GM12878 (cell line): ENCODE measurements at regions not wholly inside any gene's neighbourhood (a gene's known extent, or its start where the extent isn't known, plus 50 kb on each side); places are given as distances from the start of the nearest gene placed in this dataset.

Experiments used
- ATAC-seq: fragments of 200-7000 bp; cut with Tn5 transposase; 3 replicates; pipeline ENCODE4 v1.9.1; 2020; ENCODE audit warnings: mild to moderate bottlenecking, moderate library complexity
- BruUV-seq: library from RNA; stranded (reverse); fragments of 400-500 nt; replicated peaks from 2 replicates; lab custom pipeline; 2021; lab: Mats Ljungman, UMichigan
- CTCF ChIA-PET: fragments of 300-600 bp; sonication (Branson Sonifier 250); formaldehyde crosslinking; extraction: SDS; loops from one replicate; lab custom pipeline; 2021; ENCODE audit warnings: inconsistent platforms; lab: Yijun Ruan, JAX
- POLR2A ChIA-PET: fragments of 350-600 bp; formaldehyde crosslinking; extraction: SDS; loops from one replicate; lab custom pipeline; 2021; ENCODE audit warnings: inconsistent platforms; lab: Charles Lee
- RAD21 ChIA-PET: fragments of 300-600 bp; sonication (Branson Sonifier 250); formaldehyde crosslinking; loops from one replicate; lab custom pipeline; 2023; ENCODE audit warnings: antibody characterized with exemption; ENCODE audit not compliant: unreplicated experiment; lab: Charles Lee
- SMC1A ChIA-PET: fragments of 300-600 bp; sonication (Branson Sonifier 250); formaldehyde crosslinking; loops from one replicate; lab custom pipeline; 2023; ENCODE audit not compliant: unreplicated experiment, uncharacterized antibody; lab: Charles Lee
- DNase-seq: peaks from one replicate; pipeline ENCODE4 v3.0.0-alpha.2; 2011; ENCODE audit warnings: low read depth, low spot score
- FAIRE-seq: peaks from 3 replicates; lab custom pipeline; 2011; peaks lifted over from hg19 to GRCh38; lab: Jason Lieb, UNC
- H2AFZ ChIP-seq: 2 replicates; pipeline ENCODE4 v1.6.0; 2011; ENCODE audit warnings: low read depth, low read length, control low read depth; ENCODE audit not compliant: control insufficient read depth
- H3K27ac ChIP-seq: 2 replicates; pipeline ENCODE4 v1.5.1; 2011; ENCODE audit warnings: control low read depth; ENCODE audit not compliant: control insufficient read depth, insufficient read depth
- H3K27me3 ChIP-seq, 2 experiments: replicated peaks in 1 of 2; 2 replicates each; pipeline versions ENCODE4 v1.6.0 to v1.6.1; 2011; ENCODE audit warnings: low read length in 1 of 2; ENCODE audit not compliant: control insufficient read depth in 2 of 2, insufficient read depth in 2 of 2
- H3K36me3 ChIP-seq, 2 experiments: 2 replicates each; pipeline ENCODE4 v1.5.1; 2011; ENCODE audit warnings: low read length in 1 of 2; ENCODE audit not compliant: control insufficient read depth in 2 of 2, insufficient read depth in 2 of 2
- H3K4me1 ChIP-seq: 2 replicates; pipeline ENCODE4 v1.6.1; 2011; ENCODE audit warnings: mild to moderate bottlenecking, low read length, moderate library complexity, mixed read lengths; ENCODE audit not compliant: control insufficient read depth, insufficient read depth
- H3K4me2 ChIP-seq: 2 replicates; pipeline ENCODE4 v1.6.0; 2011; ENCODE audit warnings: control low read depth; ENCODE audit not compliant: control insufficient read depth, insufficient read depth
- H3K4me3 ChIP-seq: fragments of 200-600 bp; sonication (generic); 2 replicates; pipeline ENCODE4 v1.5.1; 2016
- H3K79me2 ChIP-seq: 2 replicates; pipeline ENCODE4 v1.6.0; 2011; ENCODE audit warnings: low read length; ENCODE audit not compliant: control insufficient read depth, insufficient read depth
- H3K9ac ChIP-seq: 2 replicates; pipeline ENCODE4 v1.8.0; 2011; ENCODE audit warnings: low read length, control low read depth, mixed read lengths; ENCODE audit not compliant: control insufficient read depth, insufficient read depth
- H3K9me3 ChIP-seq: replicated peaks from 3 replicates; pipeline ENCODE4 v1.5.1; 2011; ENCODE audit warnings: mild to moderate bottlenecking, low read length; ENCODE audit not compliant: control insufficient read depth, insufficient read depth
- H4K20me1 ChIP-seq: 2 replicates; pipeline ENCODE4 v1.6.0; 2011; ENCODE audit not compliant: control insufficient read depth, insufficient read depth
- MXI1 ChIP-seq: fragments of 150-350 bp; IDR thresholded peaks from 2 replicates; pipeline ENCODE4 v1.6.1; 2011; ENCODE audit warnings: low read depth, mild to moderate bottlenecking, inconsistent platforms, low read length, improper control_type of control experiment
- SMAD5 ChIP-seq: IDR thresholded peaks from 2 replicates; pipeline ENCODE4 v1.6.1; 2016; ENCODE audit warnings: antibody characterized with exemption, low read depth
- SUZ12 ChIP-seq: fragments of 200-600 bp; sonication (generic); IDR thresholded peaks from one replicate; pipeline ENCODE4 v1.6.1; 2018; ENCODE audit warnings: antibody characterized with exemption, mild to moderate bottlenecking; ENCODE audit not compliant: unreplicated experiment
- ZBED1 ChIP-seq: IDR thresholded peaks from 2 replicates; pipeline ENCODE4 v1.6.1; 2016; ENCODE audit warnings: borderline replicate concordance
- WGBS: methylation state at CpG from one replicate; pipeline ENCODE4 v1.1.6; 2016; ENCODE audit warnings: low lambda C conversion rate; ENCODE audit not compliant: insufficient replicate concordance, insufficient coverage; ENCODE audit errors: missing lambda C conversion rate; 5-methylcytosine and 5-hydroxymethylcytosine counted together
- in situ Hi-C: fragments of 300-500 bp; cut with MboI; formaldehyde crosslinking; loops from 9 replicates; pipeline ENCODE4 v1.14.3; 2018; ENCODE audit warnings: mixed read lengths
- intact Hi-C: fragments of 100-400 bp; cut with micrococcal nuclease; formaldehyde crosslinking; loops from one replicate; pipeline ENCODE4 v1.14.2; 2022; ENCODE audit not compliant: unreplicated experiment
- TF ChIP-seq, protein P1 (sequence below): IDR thresholded peaks from 2 replicates; pipeline ENCODE4 v1.6.1; 2012; ENCODE audit warnings: low read depth, low read length, improper control_type of control experiment
- TF ChIP-seq, protein P2 (sequence below): fragments of 450-650 bp; IDR thresholded peaks from 2 replicates; pipeline ENCODE4 v1.6.1; 2017; ENCODE audit warnings: mild to moderate bottlenecking, moderate library complexity
- TF ChIP-seq, protein P3 (sequence below): IDR thresholded peaks from 2 replicates; pipeline ENCODE4 v1.6.1; 2012; ENCODE audit warnings: low read depth, low read length, improper control_type of control experiment

DNA sequence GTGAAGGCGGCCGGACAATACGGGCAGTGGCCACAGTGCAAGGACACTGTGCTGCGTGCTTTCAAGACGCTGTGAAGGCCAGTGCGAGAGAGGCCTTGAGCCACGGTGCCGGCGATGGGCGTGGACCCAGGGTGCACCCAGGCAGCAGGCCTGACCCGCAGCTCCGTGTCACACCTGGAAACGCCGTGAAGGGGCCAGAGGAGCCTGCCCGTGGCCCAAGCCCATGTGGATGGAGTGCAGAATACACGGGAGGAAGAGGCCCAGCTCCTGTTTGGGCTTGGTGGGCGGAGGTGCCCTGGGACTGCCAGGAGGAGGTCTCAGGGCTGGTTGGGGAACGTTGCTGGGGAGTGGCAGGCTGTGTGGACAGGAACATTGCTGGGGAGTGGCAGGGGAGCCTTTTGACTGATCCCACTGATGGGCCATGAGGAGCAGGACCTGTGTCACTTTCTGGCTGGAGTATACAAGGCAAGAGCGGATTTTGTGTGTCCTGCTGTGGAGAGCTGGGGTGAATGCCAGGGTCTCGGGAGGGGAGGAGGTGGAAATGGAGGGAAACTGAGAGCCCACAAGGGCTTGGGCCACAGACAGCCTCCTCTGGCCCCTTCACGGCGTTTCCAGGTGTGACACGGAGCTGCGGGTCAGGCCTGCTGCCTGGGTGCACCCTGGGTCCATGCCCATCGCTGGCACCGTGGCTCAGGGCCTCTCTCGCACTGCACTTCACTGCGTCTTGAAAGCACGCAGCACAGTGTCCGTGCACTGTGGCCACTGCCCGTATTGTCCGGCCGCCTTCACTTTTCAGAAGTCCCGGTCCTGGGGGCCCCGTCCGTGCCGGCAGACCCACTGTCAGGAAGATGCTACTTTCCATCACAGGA lies 925.4 kb downstream of the BRD1 start:
- Histone ChIP-seq H3K79me2 (no peaks in the 10 kb centered on the region), H3K4me2 (no peak overlapping the region), H4K20me1 (no peaks in the 10 kb centered on the region), H3K9me3 (no peaks in the 10 kb centered on the region; the same call in 2 of the 3 replicates), H3K4me1 (no peaks in the 10 kb centered on the region), H3K9ac (no peak overlapping the region), H2AFZ (no peak overlapping the region), H3K36me3 (no peaks in the 10 kb centered on the region), H3K27ac (no peak overlapping the region), H3K27me3 (no peaks in the 10 kb centered on the region), H3K4me3 (no peak overlapping the region)
- CTCF ChIA-PET: no interaction called here
- WGBS: 36% methylated on average over 31 of the region's 37 CpGs
- POLR2A ChIA-PET: no interaction called here
- RAD21 ChIA-PET: no interaction called here
- intact Hi-C loops: no loop called here
- no TSS peak for BruUV-seq
- FAIRE-seq (no peak), DNase-seq (no peak), ATAC-seq (no peak)
- in situ Hi-C loops: no loop called here
- SMC1A ChIA-PET: no interaction called here
- TF ChIP-seq, protein P1, sequence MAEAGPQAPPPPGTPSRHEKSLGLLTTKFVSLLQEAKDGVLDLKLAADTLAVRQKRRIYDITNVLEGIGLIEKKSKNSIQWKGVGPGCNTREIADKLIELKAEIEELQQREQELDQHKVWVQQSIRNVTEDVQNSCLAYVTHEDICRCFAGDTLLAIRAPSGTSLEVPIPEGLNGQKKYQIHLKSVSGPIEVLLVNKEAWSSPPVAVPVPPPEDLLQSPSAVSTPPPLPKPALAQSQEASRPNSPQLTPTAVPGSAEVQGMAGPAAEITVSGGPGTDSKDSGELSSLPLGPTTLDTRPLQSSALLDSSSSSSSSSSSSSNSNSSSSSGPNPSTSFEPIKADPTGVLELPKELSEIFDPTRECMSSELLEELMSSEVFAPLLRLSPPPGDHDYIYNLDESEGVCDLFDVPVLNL: no peak
- TF ChIP-seq, protein P2, sequence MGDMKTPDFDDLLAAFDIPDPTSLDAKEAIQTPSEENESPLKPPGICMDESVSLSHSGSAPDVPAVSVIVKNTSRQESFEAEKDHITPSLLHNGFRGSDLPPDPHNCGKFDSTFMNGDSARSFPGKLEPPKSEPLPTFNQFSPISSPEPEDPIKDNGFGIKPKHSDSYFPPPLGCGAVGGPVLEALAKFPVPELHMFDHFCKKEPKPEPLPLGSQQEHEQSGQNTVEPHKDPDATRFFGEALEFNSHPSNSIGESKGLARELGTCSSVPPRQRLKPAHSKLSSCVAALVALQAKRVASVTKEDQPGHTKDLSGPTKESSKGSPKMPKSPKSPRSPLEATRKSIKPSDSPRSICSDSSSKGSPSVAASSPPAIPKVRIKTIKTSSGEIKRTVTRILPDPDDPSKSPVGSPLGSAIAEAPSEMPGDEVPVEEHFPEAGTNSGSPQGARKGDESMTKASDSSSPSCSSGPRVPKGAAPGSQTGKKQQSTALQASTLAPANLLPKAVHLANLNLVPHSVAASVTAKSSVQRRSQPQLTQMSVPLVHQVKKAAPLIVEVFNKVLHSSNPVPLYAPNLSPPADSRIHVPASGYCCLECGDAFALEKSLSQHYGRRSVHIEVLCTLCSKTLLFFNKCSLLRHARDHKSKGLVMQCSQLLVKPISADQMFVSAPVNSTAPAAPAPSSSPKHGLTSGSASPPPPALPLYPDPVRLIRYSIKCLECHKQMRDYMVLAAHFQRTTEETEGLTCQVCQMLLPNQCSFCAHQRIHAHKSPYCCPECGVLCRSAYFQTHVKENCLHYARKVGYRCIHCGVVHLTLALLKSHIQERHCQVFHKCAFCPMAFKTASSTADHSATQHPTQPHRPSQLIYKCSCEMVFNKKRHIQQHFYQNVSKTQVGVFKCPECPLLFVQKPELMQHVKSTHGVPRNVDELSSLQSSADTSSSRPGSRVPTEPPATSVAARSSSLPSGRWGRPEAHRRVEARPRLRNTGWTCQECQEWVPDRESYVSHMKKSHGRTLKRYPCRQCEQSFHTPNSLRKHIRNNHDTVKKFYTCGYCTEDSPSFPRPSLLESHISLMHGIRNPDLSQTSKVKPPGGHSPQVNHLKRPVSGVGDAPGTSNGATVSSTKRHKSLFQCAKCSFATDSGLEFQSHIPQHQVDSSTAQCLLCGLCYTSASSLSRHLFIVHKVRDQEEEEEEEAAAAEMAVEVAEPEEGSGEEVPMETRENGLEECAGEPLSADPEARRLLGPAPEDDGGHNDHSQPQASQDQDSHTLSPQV: no peak
- TF ChIP-seq SUZ12 (no peak), MXI1 (no peak), SMAD5 (no peak), ZBED1 (no peak)
- TF ChIP-seq, protein P3, sequence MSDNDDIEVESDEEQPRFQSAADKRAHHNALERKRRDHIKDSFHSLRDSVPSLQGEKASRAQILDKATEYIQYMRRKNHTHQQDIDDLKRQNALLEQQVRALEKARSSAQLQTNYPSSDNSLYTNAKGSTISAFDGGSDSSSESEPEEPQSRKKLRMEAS: no peak
- TF ChIP-seq, all 136 proteins: peak for 0
